Hematopoietic multipotent progenitor cell treated with erythropoietin and hydrocortisone succinate and interleukin-3 and kit ligand, for 6 days (in vitro differentiated cells): ENCODE measurements at regions not wholly inside any gene's neighbourhood (a gene's known extent, or its start where the extent isn't known, plus 50 kb on each side); places are given as distances from the start of the nearest gene placed in this dataset.
"Not testable (repeated sequence)": the region's sequence is repeated elsewhere in the genome, so short reads cannot be mapped to it uniquely, and the experiment has no call there.

ENCODE experiments used
- DNase-seq: peaks from one replicate; pipeline ENCODE4 v3.0.0-alpha.2; 2015

GRCh38 chr4:179048839-179049453 lies 1606.7 kb upstream of the AGA start:
- no peak for DNase-seq

- DNase-seq, result no peak
These were observed 1609.0 kb upstream of the AGA start for GRCh38 chr4:179051206-179051605.

GRCh38 chr4:179059396-179059795 lies 1617.2 kb upstream of the AGA start:
- DNase-seq, result no peak

- DNase-seq, result not testable (repeated sequence)
These were observed 1624.0 kb upstream of the AGA start for GRCh38 chr4:179066254-179066653.

- no peak for DNase-seq
These were observed 1628.9 kb upstream of the AGA start for GRCh38 chr4:179071131-179071530.

GRCh38 chr4:179076865-179077264 lies 1634.6 kb upstream of the AGA start:
- DNase-seq, result no peak

GRCh38 chr4:179095585-179096221 lies 1653.5 kb upstream of the AGA start:
- DNase-seq, result peak; percentile 68

- DNase-seq, result peak; percentile 63
These were observed 1655.5 kb upstream of the AGA start for GRCh38 chr4:179097741-179098140.

GRCh38 chr4:179110356-179110755 lies 1668.1 kb upstream of the AGA start:
- DNase-seq, result no peak

GRCh38 chr4:179110816-179111215 lies 1668.6 kb upstream of the AGA start:
- DNase-seq, result no peak

- no peak for DNase-seq
These were observed 1670.4 kb upstream of the AGA start for GRCh38 chr4:179112441-179113170.

- DNase-seq, result no peak
These were observed 1672.4 kb upstream of the AGA start for GRCh38 chr4:179114615-179115014.

- DNase-seq, result no peak
These were observed 1673.8 kb upstream of the AGA start for GRCh38 chr4:179116011-179116410.

GRCh38 chr4:179116581-179116980 lies 1674.3 kb upstream of the AGA start:
- DNase-seq, result no peak

- DNase-seq, result no peak
These were observed 1680.8 kb upstream of the AGA start for GRCh38 chr4:179123084-179123483.

GRCh38 chr4:179124419-179124818 lies 1682.2 kb upstream of the AGA start:
- DNase-seq, result no peak

- DNase-seq, result no peak
These were observed 1682.7 kb upstream of the AGA start for GRCh38 chr4:179124957-179125356.

GRCh38 chr4:179125870-179126269 lies 1683.6 kb upstream of the AGA start:
- DNase-seq, result no peak

GRCh38 chr4:179128299-179128698 lies 1686.1 kb upstream of the AGA start:
- DNase-seq, result no peak

GRCh38 chr4:179130122-179130714 lies 1688.0 kb upstream of the AGA start:
- DNase-seq, result no peak

- DNase-seq, result no peak
These were observed 1703.7 kb upstream of the AGA start for GRCh38 chr4:179145746-179146525.

- no peak for DNase-seq
These were observed 1709.5 kb upstream of the AGA start for GRCh38 chr4:179151770-179152169.

- DNase-seq, result no peak
These were observed 1720.9 kb upstream of the AGA start for GRCh38 chr4:179163147-179163546.
